ENCODE measurements at regions not wholly inside any gene's neighbourhood (a gene's known extent, or its start where the extent isn't known, plus 50 kb on each side); places are given as distances from the start of the nearest gene placed in this dataset.
A peak's percentile ranks its signal among the peaks of the same experiment; 100 is the strongest.
"Not testable (repeated sequence)": the region's sequence is repeated elsewhere in the genome, so short reads cannot be mapped to it uniquely, and the experiment has no call there.

GRCh38 chr12:84272324-84272723 is 640.3 kb downstream of the SLC6A15 start:
- no peak for DNase-seq (ENCODE audit: low spot score)

- no peak for DNase-seq (ENCODE audit: low spot score)
Measured at GRCh38 chr12:84270470-84271140, 642.0 kb downstream of the SLC6A15 start.

- DNase-seq (ENCODE audit: low spot score): no peak
Measured at GRCh38 chr12:84247931-84248330, 664.7 kb downstream of the SLC6A15 start.

GRCh38 chr12:84243686-84244085 is 668.9 kb downstream of the SLC6A15 start:
- no peak for DNase-seq (ENCODE audit: low spot score)

GRCh38 chr12:84222841-84223240 is 689.8 kb downstream of the SLC6A15 start:
- no peak for DNase-seq (ENCODE audit: low spot score)

- DNase-seq (ENCODE audit: low spot score): no peak
Measured at GRCh38 chr12:84218406-84218805, 694.2 kb downstream of the SLC6A15 start.

GRCh38 chr12:84201976-84202375 is 710.6 kb downstream of the SLC6A15 start:
- peak; percentile 79 for DNase-seq (ENCODE audit: low spot score)

- no peak for DNase-seq (ENCODE audit: low spot score)
Measured at GRCh38 chr12:84198294-84198946, 714.2 kb downstream of the SLC6A15 start.

GRCh38 chr12:84191779-84192178 is 720.8 kb downstream of the SLC6A15 start:
- DNase-seq (ENCODE audit: low spot score): no peak

- no peak for DNase-seq (ENCODE audit: low spot score)
Measured at GRCh38 chr12:84186433-84186832, 726.2 kb downstream of the SLC6A15 start.

GRCh38 chr12:84183576-84183975 is 729.0 kb downstream of the SLC6A15 start:
- no peak for DNase-seq (ENCODE audit: low spot score)

- DNase-seq (ENCODE audit: low spot score): no peak
Measured at GRCh38 chr12:84174115-84174514, 738.5 kb downstream of the SLC6A15 start.

GRCh38 chr12:84172823-84173424 is 739.7 kb downstream of the SLC6A15 start:
- DNase-seq (ENCODE audit: low spot score): no peak

- DNase-seq (ENCODE audit: low spot score): no peak
Measured at GRCh38 chr12:84166812-84167211, 745.8 kb downstream of the SLC6A15 start.

GRCh38 chr12:84165998-84166571 is 746.5 kb downstream of the SLC6A15 start:
- DNase-seq (ENCODE audit: low spot score): no peak

GRCh38 chr12:84161296-84161695 is 751.3 kb downstream of the SLC6A15 start:
- DNase-seq (ENCODE audit: low spot score): peak; percentile 16

- no peak for DNase-seq (ENCODE audit: low spot score)
Measured at GRCh38 chr12:84159260-84159659, 753.3 kb downstream of the SLC6A15 start.

- DNase-seq (ENCODE audit: low spot score): no peak
Measured at GRCh38 chr12:84157170-84157569, 755.4 kb downstream of the SLC6A15 start.

GRCh38 chr12:84154991-84155930 is 757.3 kb downstream of the SLC6A15 start:
- DNase-seq (ENCODE audit: low spot score): peak; percentile 61

- DNase-seq (ENCODE audit: low spot score): not testable (repeated sequence)
Measured at GRCh38 chr12:84154439-84154990, 758.1 kb downstream of the SLC6A15 start.

- DNase-seq (ENCODE audit: low spot score): no peak
Measured at GRCh38 chr12:84150201-84150600, 762.4 kb downstream of the SLC6A15 start.

All from H4 (cell line).